ENCODE measurements at regions not wholly inside any gene's neighbourhood (a gene's known extent, or its start where the extent isn't known, plus 50 kb on each side); places are given as distances from the start of the nearest gene placed in this dataset.
A peak's percentile ranks its signal among the peaks of the same experiment; 100 is the strongest.
"Not testable (repeated sequence)": the region's sequence is repeated elsewhere in the genome, so short reads cannot be mapped to it uniquely, and the experiment has no call there.

- H3K27ac ChIP-seq, result peak overlapping the region in 1 of 4 donors; percentile 71
- no peak overlapping the region for H3K4me3 ChIP-seq
- intact Hi-C loops (cut with DNase I; ENCODE audit: low total_unique reads), result no loop called here
- TF ChIP-seq POLR2A (IDR thresholded peaks at IDR 0.05) (no peak), CTCF (IDR thresholded peaks at IDR 0.05 in 4 of 5, conservative IDR thresholded peaks at IDR 0.05 in 1 of 5) (no peak)
- H3K4me1 ChIP-seq, result peaks cover 7 to 13% of the 10 kb centered on the region in 2 donors
- H3K9me3 ChIP-seq, result no peaks in the 10 kb centered on the region
- peak; percentile 44 to 73 for DNase-seq
- ATAC-seq, result peak; percentile 48 to 67
- H3K27me3 ChIP-seq, result peaks cover 4 to 9% (median 5%) of the 10 kb centered on the region in 3 donors
- no peaks in the 10 kb centered on the region for H3K36me3 ChIP-seq
- in situ Hi-C loops (cut with MboI; ENCODE audit: low sequenced_read_pairs in 4 of 4), result no loop called here
Observed at GRCh38 chr9:129432297-129433154, 188.4 kb downstream of the C9orf50 start.

GRCh38 chr9:129430940-129431643 lies 189.8 kb downstream of the C9orf50 start:
- Histone ChIP-seq H3K27me3 (no peaks in the 10 kb centered on the region), H3K36me3 (no peaks in the 10 kb centered on the region), H3K9me3 (no peaks in the 10 kb centered on the region), H3K4me3 (no peak overlapping the region), H3K4me1 (peaks cover 4 to 9% of the 10 kb centered on the region in 2 donors), H3K27ac (no peak overlapping the region)
- in situ Hi-C loops (cut with MboI; ENCODE audit: low sequenced_read_pairs in 4 of 4) (no loop called here), intact Hi-C loops (cut with DNase I; ENCODE audit: low total_unique reads) (no loop called here)
- ATAC-seq (no peak), DNase-seq (no peak)
- TF ChIP-seq CTCF (IDR thresholded peaks at IDR 0.05 in 4 of 5, conservative IDR thresholded peaks at IDR 0.05 in 1 of 5) (no peak), POLR2A (IDR thresholded peaks at IDR 0.05) (no peak)

DNA sequence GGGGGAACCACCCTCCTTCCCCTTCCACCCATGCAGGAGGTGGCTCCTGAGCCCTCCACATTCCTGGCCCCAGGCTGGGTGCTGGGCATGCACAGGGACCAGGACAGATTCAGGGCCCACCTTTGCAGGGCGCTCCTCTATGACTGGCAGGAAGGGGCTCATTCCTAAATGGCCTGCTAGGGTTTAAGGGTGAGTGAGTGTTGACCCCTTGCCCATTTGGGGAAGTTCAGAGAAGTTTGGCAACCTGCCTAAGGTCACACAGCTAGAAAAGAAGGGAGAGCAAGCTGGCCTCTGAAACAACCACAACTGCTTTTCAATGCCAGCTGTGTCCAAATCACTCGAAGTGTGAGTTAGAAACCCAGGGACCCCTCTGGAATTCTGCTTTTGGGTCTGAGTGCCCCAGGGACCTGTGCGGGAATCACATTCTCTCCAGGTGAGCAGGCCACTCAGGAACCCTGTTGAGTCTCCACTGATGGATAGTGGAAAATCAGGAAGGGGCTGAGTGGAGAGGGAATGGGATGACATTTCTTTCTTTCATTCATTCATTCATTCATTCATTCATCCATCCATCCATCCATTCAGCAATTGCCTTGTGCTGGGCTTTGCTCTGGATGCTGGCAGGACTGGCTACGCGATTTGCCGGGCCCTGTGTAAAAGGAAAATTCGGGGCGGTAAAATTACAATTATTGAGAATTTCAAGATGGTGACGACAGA lies 191.9 kb downstream of the C9orf50 start:
- DNase-seq (no peak), ATAC-seq (no peak)
- TF ChIP-seq CTCF (IDR thresholded peaks at IDR 0.05 in 4 of 5, conservative IDR thresholded peaks at IDR 0.05 in 1 of 5), result no peak
- TF ChIP-seq POLR2A (IDR thresholded peaks at IDR 0.05), result no peak
- intact Hi-C loops (cut with DNase I; ENCODE audit: low total_unique reads) (no loop called here), in situ Hi-C loops (cut with MboI; ENCODE audit: low sequenced_read_pairs in 4 of 4) (no loop called here)
- no peaks in the 10 kb centered on the region for H3K36me3 ChIP-seq
- peaks cover 4 to 9% of the 10 kb centered on the region in 2 donors for H3K4me1 ChIP-seq
- H3K9me3 ChIP-seq, result no peaks in the 10 kb centered on the region
- H3K4me3 ChIP-seq, result no peak overlapping the region
- no peaks in the 10 kb centered on the region for H3K27me3 ChIP-seq
- no peak overlapping the region for H3K27ac ChIP-seq

DNA sequence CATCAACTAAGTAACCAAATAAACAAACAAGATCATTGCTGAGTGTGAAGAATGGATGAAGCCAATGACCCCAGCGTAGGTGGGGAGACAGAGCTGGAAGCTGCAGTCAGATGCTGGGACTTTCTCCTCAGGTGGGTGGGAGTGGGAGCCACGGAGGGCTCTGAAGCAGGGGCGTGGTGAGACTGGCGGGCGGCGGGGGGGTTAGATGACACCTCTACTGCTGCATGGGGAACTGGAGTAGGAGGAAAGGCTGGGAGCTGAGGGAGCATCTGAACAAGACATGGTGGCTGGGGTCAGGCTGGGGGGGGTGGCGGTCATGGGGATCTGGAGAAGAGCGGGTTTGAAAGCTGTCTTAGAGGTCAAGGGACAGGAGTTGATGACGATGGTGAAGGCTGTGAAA lies 193.8 kb downstream of the C9orf50 start:
- DNase-seq (no peak), ATAC-seq (no peak)
- TF ChIP-seq POLR2A (IDR thresholded peaks at IDR 0.05) (no peak), CTCF (IDR thresholded peaks at IDR 0.05 in 4 of 5, conservative IDR thresholded peaks at IDR 0.05 in 1 of 5) (no peak)
- Histone ChIP-seq H3K27ac (no peak overlapping the region), H3K27me3 (no peaks in the 10 kb centered on the region), H3K4me3 (no peak overlapping the region), H3K36me3 (no peaks in the 10 kb centered on the region), H3K4me1 (peaks cover 4% of the 10 kb centered on the region in 2 donors), H3K9me3 (no peaks in the 10 kb centered on the region)
- intact Hi-C loops (cut with DNase I; ENCODE audit: low total_unique reads) (no loop called here), in situ Hi-C loops (cut with MboI; ENCODE audit: low sequenced_read_pairs in 4 of 4) (no loop called here)

DNA sequence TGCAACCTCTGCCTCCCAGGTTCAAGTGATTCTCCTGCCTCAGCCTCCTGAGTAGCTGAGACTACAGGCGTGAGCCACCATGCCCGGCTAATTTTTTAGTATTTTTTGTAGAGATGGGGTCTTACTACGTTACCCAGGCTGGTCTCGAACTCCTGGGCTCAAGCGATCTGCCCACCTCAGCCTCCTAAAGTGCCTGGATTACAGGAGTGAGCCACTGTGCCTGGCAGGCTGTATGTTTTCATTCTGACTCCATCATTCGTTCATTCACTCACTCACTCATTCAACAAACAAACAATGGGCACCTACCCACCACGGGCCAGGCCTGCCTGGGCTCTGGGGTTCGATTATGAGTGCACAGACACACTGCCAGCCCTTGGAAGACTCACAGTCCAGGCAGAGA lies 197.1 kb downstream of the C9orf50 start:
- H3K27ac ChIP-seq; H3K4me1 ChIP-seq; H3K27me3 ChIP-seq; in situ Hi-C loops (cut with MboI; ENCODE audit: low sequenced_read_pairs in 4 of 4); H3K36me3 ChIP-seq; ATAC-seq; intact Hi-C loops (cut with DNase I; ENCODE audit: low total_unique reads); H3K9me3 ChIP-seq; H3K4me3 ChIP-seq; DNase-seq: not testable (repeated sequence)
